DMS114 treated with DMSO at 0.1 percent for 48 hours (cell line): ENCODE measurements at regions not wholly inside any gene's neighbourhood (a gene's known extent, or its start where the extent isn't known, plus 50 kb on each side); places are given as distances from the start of the nearest gene placed in this dataset.

Experiments used
- DNase-seq: peaks from one replicate; lab custom pipeline; 2025; ENCODE audit not compliant: unreplicated experiment; lab: John Stamatoyannopoulos, UW

GRCh38 chr4:124018383-124019317 is 622.1 kb downstream of the SPRY1 start:
- no peak for DNase-seq

GRCh38 chr4:124019749-124020549 is 623.4 kb downstream of the SPRY1 start:
- DNase-seq, result no peak

GRCh38 chr4:124025000-124025399 is 628.4 kb downstream of the SPRY1 start:
- DNase-seq, result no peak

- DNase-seq, result no peak
Observed at GRCh38 chr4:124025428-124025827, 628.8 kb downstream of the SPRY1 start.

- DNase-seq, result no peak
Observed at GRCh38 chr4:124028182-124028581, 631.6 kb downstream of the SPRY1 start.

- DNase-seq, result no peak
Observed at GRCh38 chr4:124030147-124030546, 633.6 kb downstream of the SPRY1 start.

- no peak for DNase-seq
Observed at GRCh38 chr4:124032035-124032434, 635.4 kb downstream of the SPRY1 start.

GRCh38 chr4:124035364-124036041 is 638.9 kb downstream of the SPRY1 start:
- DNase-seq, result no peak

- no peak for DNase-seq
Observed at GRCh38 chr4:124037236-124037635, 640.6 kb downstream of the SPRY1 start.

GRCh38 chr4:124044330-124044729 is 647.7 kb downstream of the SPRY1 start:
- DNase-seq, result no peak

GRCh38 chr4:124044867-124045266 is 648.3 kb downstream of the SPRY1 start:
- no peak for DNase-seq

- DNase-seq, result no peak
Observed at GRCh38 chr4:124046190-124046589, 649.6 kb downstream of the SPRY1 start.

- DNase-seq, result no peak
Observed at GRCh38 chr4:124053872-124054538, 657.4 kb downstream of the SPRY1 start.

- DNase-seq, result no peak
Observed at GRCh38 chr4:124055336-124055735, 657.2 kb downstream of the ANKRD50 start.

GRCh38 chr4:124055896-124056295 is 656.6 kb downstream of the ANKRD50 start:
- DNase-seq, result no peak

GRCh38 chr4:124060261-124060918 is 652.1 kb downstream of the ANKRD50 start:
- no peak for DNase-seq

- no peak for DNase-seq
Observed at GRCh38 chr4:124061413-124061812, 651.1 kb downstream of the ANKRD50 start.

GRCh38 chr4:124065422-124065821 is 647.1 kb downstream of the ANKRD50 start:
- no peak for DNase-seq

GRCh38 chr4:124065936-124066335 is 646.6 kb downstream of the ANKRD50 start:
- no peak for DNase-seq

- DNase-seq, result no peak
Observed at GRCh38 chr4:124066595-124066994, 645.9 kb downstream of the ANKRD50 start.
